Neural cell (in vitro differentiated cells): ENCODE measurements at regions not wholly inside any gene's neighbourhood (a gene's known extent, or its start where the extent isn't known, plus 50 kb on each side); places are given as distances from the start of the nearest gene placed in this dataset.

ENCODE experiments used
- H2AFZ ChIP-seq: fragments of 200-600, 300-800 bp; sonication (generic), shearing (Covaris generic); 2 replicates; pipeline ENCODE4 v1.6.0; 2014; ENCODE audit warnings: low read depth, mild to moderate bottlenecking, antibody characterized with exemption, low read length, moderate library complexity
- H3F3A ChIP-seq: fragments of 200-600 bp; shearing (Covaris generic); 2 replicates; pipeline ENCODE4 v1.6.1; 2016; ENCODE audit warnings: mild to moderate bottlenecking, moderate library complexity, mixed read lengths, antibody characterized with exemption, low read length; ENCODE audit not compliant: insufficient read depth, poor library complexity, severe bottlenecking
- H3K27ac ChIP-seq: fragments of 200-600, 300-800 bp; sonication (generic), shearing (Covaris generic); 2 replicates; pipeline ENCODE4 v1.5.1; 2014; ENCODE audit warnings: mild to moderate bottlenecking, low read length, moderate library complexity
- H3K27me3 ChIP-seq: fragments of 300-800, 200-600 bp; sonication (generic), shearing (Covaris generic); 2 replicates; pipeline ENCODE4 v1.6.0; 2014; ENCODE audit warnings: mild to moderate bottlenecking, low read depth, low read length, moderate library complexity; ENCODE audit not compliant: insufficient read depth
- H3K36me3 ChIP-seq: fragments of 300-800, 200-600 bp; sonication (generic), shearing (Covaris generic); 2 replicates; pipeline ENCODE4 v1.5.1; 2014; ENCODE audit warnings: mild to moderate bottlenecking, antibody characterized with exemption, low read length, moderate library complexity; ENCODE audit not compliant: insufficient read depth
- H3K4me2 ChIP-seq: fragments of 300-800, 200-600 bp; sonication (generic), shearing (Covaris generic); 2 replicates; pipeline ENCODE4 v1.6.0; 2014; ENCODE audit warnings: mild to moderate bottlenecking, low read length
- H3K4me3 ChIP-seq: fragments of 300-800, 200-600 bp; sonication (generic), shearing (Covaris generic); 2 replicates; pipeline ENCODE4 v1.5.1; 2014; ENCODE audit warnings: mild to moderate bottlenecking, low read length, moderate library complexity
- H3K79me2 ChIP-seq: fragments of 200-600 bp; shearing (Covaris generic); replicated peaks from 2 replicates; pipeline ENCODE4 v1.6.0; 2014; ENCODE audit warnings: mild to moderate bottlenecking, low read length, moderate library complexity; ENCODE audit not compliant: insufficient read depth
- H3K9ac ChIP-seq: fragments of 300-800, 200-600 bp; sonication (generic), shearing (Covaris generic); 2 replicates; pipeline ENCODE4 v1.6.1; 2016; ENCODE audit warnings: mild to moderate bottlenecking, low read length, mixed read lengths
- H3K9me2 ChIP-seq: fragments of 200-600 bp; shearing (Covaris generic); 2 replicates; pipeline ENCODE4 v1.6.1; 2016; ENCODE audit warnings: mild to moderate bottlenecking, low read length, mixed read lengths; ENCODE audit not compliant: insufficient read depth
- H3K9me3 ChIP-seq: fragments of 200-600, 300-800 bp; sonication (generic), shearing (Covaris generic); 2 replicates; pipeline ENCODE4 v1.6.1; 2016; ENCODE audit warnings: mild to moderate bottlenecking, mixed run types, low read length, moderate library complexity, mixed read lengths
- H4K20me1 ChIP-seq: fragments of 200-600 bp; shearing (Covaris generic); 2 replicates; pipeline ENCODE4 v1.6.1; 2016; ENCODE audit warnings: mild to moderate bottlenecking, mixed run types; ENCODE audit not compliant: insufficient read depth
- CTCF ChIP-seq: fragments of 450-650 bp; IDR thresholded peaks from 2 replicates; pipeline ENCODE4 v1.5.1; 2014; ENCODE audit warnings: antibody characterized with exemption, mild to moderate bottlenecking, moderate library complexity; ENCODE audit not compliant: poor library complexity, severe bottlenecking
- EP300 ChIP-seq: fragments of 450-650 bp; conservative IDR thresholded peaks from 2 replicates; pipeline ENCODE4 v1.6.1; 2014; ENCODE audit warnings: antibody characterized with exemption, mild to moderate bottlenecking, moderate library complexity; ENCODE audit not compliant: poor library complexity, severe bottlenecking
- EZH2 ChIP-seq: fragments of 200-600, 300-800 bp; shearing (Covaris generic), sonication (generic); IDR thresholded peaks from 2 replicates; pipeline ENCODE4 v1.6.1; 2014; ENCODE audit warnings: antibody characterized with exemption, low read length, borderline replicate concordance, mild to moderate bottlenecking; ENCODE audit not compliant: insufficient read depth, poor library complexity, severe bottlenecking
- MXI1 ChIP-seq: fragments of 450-650 bp; conservative IDR thresholded peaks from 2 replicates; pipeline ENCODE4 v1.6.1; 2014; ENCODE audit warnings: antibody characterized with exemption, mild to moderate bottlenecking; ENCODE audit not compliant: poor library complexity, severe bottlenecking
- POLR2AphosphoS5 ChIP-seq: IDR thresholded peaks from 2 replicates; pipeline ENCODE4 v1.6.1; 2012
- RAD21 ChIP-seq: fragments of 450-650 bp; conservative IDR thresholded peaks from 2 replicates; pipeline ENCODE4 v1.6.1; 2014; ENCODE audit warnings: antibody characterized with exemption, mild to moderate bottlenecking, moderate library complexity
- SMC3 ChIP-seq: fragments of 450-650 bp; conservative IDR thresholded peaks from 2 replicates; pipeline ENCODE4 v1.6.1; 2014; ENCODE audit warnings: antibody characterized with exemption, mild to moderate bottlenecking, moderate library complexity; ENCODE audit not compliant: poor library complexity
- TAF1 ChIP-seq: IDR thresholded peaks from 2 replicates; pipeline ENCODE4 v1.6.1; 2012; ENCODE audit warnings: low read depth
- TF ChIP-seq, protein P1 (sequence below): IDR thresholded peaks from 2 replicates; pipeline ENCODE4 v1.6.1; 2012; ENCODE audit warnings: borderline replicate concordance

GRCh38 chr16:16805809-16806208 lies 426.9 kb downstream of the NPIPA7 start:
- Histone ChIP-seq H4K20me1 (no peaks in the 10 kb centered on the region), H3K4me2 (no peak overlapping the region), H3F3A (no peaks in the 10 kb centered on the region), H3K9me3 (no peaks in the 10 kb centered on the region), H3K27me3 (no peaks in the 10 kb centered on the region), H3K27ac (no peak overlapping the region), H2AFZ (no peak overlapping the region), H3K9ac (no peak overlapping the region), H3K79me2 (no peaks in the 10 kb centered on the region), H3K9me2 (no peaks in the 10 kb centered on the region), H3K4me3 (no peak overlapping the region), H3K36me3 (no peaks in the 10 kb centered on the region)
- TF ChIP-seq EZH2 = no peak
- TF ChIP-seq EP300 = no peak
- no peak for TF ChIP-seq MXI1
- no peak for TF ChIP-seq SMC3
- no peak for TF ChIP-seq POLR2AphosphoS5
- no peak for TF ChIP-seq RAD21
- no peak for TF ChIP-seq CTCF

GRCh38 chr16:16815641-16816040 lies 436.7 kb downstream of the NPIPA7 start:
- Histone ChIP-seq H3K9me2 (no peaks in the 10 kb centered on the region), H3K27me3 (no peaks in the 10 kb centered on the region), H3K79me2 (no peaks in the 10 kb centered on the region), H3K36me3 (no peaks in the 10 kb centered on the region), H4K20me1 (no peaks in the 10 kb centered on the region), H3K4me2 (no peak overlapping the region), H3F3A (no peaks in the 10 kb centered on the region), H2AFZ (no peak overlapping the region), H3K9me3 (no peaks in the 10 kb centered on the region), H3K9ac (no peak overlapping the region), H3K27ac (no peak overlapping the region), H3K4me3 (no peak overlapping the region)
- no peak for TF ChIP-seq TAF1
- no peak for TF ChIP-seq SMC3
- no peak for TF ChIP-seq POLR2AphosphoS5
- TF ChIP-seq CTCF = no peak
- no peak for TF ChIP-seq MXI1
- TF ChIP-seq EZH2 = no peak
- TF ChIP-seq EP300 = no peak
- TF ChIP-seq, protein P1, sequence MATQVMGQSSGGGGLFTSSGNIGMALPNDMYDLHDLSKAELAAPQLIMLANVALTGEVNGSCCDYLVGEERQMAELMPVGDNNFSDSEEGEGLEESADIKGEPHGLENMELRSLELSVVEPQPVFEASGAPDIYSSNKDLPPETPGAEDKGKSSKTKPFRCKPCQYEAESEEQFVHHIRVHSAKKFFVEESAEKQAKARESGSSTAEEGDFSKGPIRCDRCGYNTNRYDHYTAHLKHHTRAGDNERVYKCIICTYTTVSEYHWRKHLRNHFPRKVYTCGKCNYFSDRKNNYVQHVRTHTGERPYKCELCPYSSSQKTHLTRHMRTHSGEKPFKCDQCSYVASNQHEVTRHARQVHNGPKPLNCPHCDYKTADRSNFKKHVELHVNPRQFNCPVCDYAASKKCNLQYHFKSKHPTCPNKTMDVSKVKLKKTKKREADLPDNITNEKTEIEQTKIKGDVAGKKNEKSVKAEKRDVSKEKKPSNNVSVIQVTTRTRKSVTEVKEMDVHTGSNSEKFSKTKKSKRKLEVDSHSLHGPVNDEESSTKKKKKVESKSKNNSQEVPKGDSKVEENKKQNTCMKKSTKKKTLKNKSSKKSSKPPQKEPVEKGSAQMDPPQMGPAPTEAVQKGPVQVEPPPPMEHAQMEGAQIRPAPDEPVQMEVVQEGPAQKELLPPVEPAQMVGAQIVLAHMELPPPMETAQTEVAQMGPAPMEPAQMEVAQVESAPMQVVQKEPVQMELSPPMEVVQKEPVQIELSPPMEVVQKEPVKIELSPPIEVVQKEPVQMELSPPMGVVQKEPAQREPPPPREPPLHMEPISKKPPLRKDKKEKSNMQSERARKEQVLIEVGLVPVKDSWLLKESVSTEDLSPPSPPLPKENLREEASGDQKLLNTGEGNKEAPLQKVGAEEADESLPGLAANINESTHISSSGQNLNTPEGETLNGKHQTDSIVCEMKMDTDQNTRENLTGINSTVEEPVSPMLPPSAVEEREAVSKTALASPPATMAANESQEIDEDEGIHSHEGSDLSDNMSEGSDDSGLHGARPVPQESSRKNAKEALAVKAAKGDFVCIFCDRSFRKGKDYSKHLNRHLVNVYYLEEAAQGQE = no peak
- no peak for TF ChIP-seq RAD21
